SK-N-MC (cell line): ENCODE measurements at regions not wholly inside any gene's neighbourhood (a gene's known extent, or its start where the extent isn't known, plus 50 kb on each side); places are given as distances from the start of the nearest gene placed in this dataset.

Experiments
- EZH2 ChIP-seq: fragments of 200-600 bp; sonication (generic); IDR thresholded peaks from one replicate; pipeline ENCODE4 v1.6.1; 2017; ENCODE audit warnings: antibody characterized with exemption
- POLR2AphosphoS5 ChIP-seq: IDR thresholded peaks from 2 replicates; pipeline ENCODE4 v1.6.1; 2012; ENCODE audit warnings: mild to moderate bottlenecking, low read depth, low read length, borderline replicate concordance

DNA sequence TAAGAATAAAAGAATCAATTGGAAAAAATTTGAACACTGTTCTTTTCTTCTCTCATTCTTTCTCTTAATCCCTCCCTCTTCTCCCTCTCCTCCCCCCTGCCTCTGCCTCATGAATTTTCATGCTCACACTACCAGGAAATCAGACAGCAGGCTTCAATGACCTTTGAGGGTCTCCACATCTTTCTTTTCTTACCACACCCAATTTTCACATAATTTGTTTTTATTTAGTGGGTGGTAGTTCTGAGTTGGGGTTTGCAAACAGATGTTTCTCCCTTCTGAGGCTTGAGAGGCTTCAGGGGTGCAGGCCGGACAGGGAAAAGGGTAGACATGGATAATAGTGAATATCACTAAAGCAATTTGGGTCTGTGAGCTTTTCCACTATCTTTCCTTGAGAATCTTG lies 95.5 kb downstream of the SPATA19 start:
- TF ChIP-seq POLR2AphosphoS5 (no peak), EZH2 (no peak)
